Dedifferentiated amniotic fluid mesenchymal stem cell (primary cell): ENCODE measurements at regions not wholly inside any gene's neighbourhood (a gene's known extent, or its start where the extent isn't known, plus 50 kb on each side); places are given as distances from the start of the nearest gene placed in this dataset.
"Not testable (repeated sequence)": the region's sequence is repeated elsewhere in the genome, so short reads cannot be mapped to it uniquely, and the experiment has no call there.

Experiments used
- DNase-seq: peaks from one replicate; pipeline ENCODE4 v3.0.0-alpha.2; 2016; ENCODE audit errors: extremely low spot score

DNA sequence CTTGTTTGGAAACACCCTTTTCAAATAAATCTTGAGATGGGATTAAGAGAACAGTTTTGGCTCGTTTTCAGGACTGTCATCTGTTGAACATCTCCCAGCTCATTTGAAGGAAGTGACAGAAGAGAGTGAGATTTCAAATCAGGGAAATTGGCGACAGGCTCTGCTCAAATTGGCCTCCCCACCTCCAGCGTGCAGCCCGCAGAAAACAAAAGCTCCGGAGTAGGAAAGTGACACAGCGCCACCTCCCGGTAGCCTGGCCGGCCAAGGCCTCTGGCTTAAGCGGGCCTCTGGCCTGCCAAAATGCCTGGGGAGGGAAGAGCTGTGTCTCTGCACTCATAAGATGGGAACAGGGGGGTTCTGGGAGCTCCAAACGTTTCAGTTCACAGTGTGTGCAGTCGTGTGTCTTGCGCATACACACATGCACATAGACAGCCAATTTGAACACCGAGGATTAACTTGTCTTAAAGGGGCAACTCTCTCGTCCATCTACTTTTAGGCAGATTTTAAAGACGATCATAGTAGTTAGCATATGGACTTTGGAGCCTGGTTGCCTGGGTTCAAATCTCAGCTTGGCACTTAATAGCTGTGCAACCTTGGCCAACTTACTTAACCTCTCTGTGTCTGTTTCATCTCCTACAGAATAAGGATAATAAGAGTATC is 132.7 kb upstream of the RCN1 start:
- DNase-seq: no peak

DNA sequence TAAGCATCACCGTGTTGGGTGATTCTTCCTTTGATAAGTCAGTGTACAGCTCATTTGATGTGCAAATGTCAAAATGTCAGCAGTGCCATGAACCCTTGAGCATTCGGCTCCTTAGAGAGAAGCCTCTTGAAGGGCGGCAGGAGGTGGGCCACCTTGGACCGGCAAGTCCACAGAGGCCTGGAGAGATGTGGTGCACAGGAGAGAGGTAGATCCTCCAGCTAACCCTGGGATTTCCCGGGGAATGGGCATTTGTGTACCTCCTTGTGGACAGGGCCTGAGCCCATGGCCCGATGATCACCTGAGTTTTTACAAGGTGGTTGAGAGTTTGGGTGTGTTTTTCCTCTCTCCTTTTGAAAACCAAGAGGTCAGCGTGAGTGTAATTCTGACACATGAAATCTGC is 133.2 kb upstream of the RCN1 start:
- no peak for DNase-seq

DNA sequence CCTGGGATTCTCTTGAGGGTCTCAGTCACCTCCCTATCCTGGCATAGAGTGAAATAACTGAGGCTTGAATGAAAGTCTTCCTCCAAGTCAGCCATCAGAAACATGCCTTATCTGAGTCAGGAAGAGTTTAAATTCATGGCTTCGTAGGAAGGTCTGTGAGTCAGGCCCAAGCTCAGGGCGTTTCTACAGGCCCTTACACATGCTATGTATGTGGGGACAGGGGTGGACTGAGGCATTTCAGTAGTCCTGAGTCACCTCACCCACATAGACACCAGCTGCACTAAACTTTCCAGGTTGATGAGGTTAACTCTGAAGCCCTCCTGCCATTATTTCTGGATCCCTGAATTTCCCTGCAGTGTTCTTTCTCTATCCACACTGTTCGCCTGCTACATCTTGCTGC is 134.6 kb upstream of the RCN1 start:
- no peak for DNase-seq

DNA sequence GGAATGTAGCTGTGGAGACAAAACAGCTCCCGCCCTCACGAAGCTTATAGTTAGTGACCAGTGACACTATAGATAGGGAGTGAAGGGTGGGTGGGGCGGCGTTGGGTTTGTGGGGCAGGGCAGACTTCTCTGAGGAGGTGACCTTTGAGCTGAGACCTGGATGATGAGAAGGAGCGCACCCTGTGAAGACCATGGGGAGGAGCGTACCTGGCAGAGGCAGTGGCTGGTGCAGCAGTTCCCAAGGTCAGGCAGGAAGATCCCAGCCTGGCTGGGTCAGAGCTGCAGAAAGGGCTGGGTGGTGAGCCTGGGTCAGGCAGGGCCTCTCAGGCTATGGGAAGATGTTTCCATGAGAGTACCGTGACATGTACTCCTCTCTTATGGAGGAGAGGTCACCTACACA is 135.0 kb upstream of the RCN1 start:
- no peak for DNase-seq

DNA sequence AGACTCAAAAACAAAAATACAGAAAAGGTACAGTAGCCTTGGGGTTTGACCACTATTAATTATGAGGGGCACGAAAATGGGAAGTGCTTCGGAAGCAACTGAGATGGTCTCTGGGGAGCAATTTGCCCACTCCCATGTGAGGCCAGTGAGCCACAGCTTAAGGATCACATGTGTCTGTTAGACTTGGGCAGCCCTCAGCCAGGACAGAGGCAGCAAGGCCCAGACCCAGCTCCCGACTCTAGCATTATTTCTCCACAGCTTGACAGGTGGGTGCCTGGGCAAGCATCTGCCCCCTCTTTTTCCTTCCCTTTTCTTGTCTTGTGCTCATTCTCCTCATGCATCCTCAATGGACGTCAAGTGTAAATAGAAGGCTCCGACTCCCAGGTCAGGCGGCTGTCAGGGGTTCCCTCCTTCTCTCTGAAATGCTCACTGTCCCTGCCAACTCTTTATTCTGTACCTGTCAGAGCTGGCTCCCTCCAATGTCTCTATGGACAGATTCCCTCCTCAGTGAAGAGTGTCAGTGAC is 137.0 kb upstream of the RCN1 start:
- no peak for DNase-seq

DNA sequence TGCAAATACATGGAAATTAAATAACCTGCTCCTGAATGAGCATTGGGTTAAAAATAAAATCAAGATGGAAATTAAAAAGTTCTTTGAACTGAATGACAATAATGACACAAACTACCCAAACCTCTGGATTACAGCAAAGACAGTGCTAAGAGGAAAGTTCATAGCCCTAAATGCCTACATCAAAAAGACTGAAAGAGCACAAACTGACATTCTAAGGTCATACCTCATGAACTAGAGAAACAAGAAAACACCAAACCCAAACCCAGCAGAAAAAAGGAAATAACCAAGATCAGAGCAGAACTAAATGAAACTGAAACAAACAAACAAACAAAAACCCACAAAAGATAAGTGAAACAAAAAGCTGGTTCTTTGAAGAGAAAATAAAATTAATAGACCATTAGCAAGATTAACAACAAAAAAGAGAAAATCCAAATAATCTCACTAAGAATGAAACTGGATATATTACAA is 138.6 kb upstream of the PAX6 start:
- DNase-seq: not testable (repeated sequence)

DNA sequence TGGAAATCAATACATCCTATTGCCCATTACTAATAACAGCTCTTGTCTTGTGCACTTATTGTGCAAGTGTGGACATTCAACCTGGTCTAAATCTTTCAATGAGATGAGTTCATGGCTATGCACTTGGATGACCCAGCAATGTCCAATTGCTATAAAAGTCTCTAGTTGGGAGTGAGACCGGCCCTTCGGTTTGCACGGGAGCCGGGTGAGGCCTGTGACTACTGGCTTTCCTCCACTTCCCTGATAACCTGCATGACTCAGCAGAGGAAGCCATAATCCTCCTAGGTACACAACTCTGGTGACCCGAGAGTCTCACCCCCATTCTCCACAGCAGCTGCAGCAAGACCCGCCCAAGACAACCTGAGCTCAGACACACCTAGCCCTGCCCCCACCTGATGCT is 135.9 kb upstream of the PAX6 start:
- no peak for DNase-seq

DNA sequence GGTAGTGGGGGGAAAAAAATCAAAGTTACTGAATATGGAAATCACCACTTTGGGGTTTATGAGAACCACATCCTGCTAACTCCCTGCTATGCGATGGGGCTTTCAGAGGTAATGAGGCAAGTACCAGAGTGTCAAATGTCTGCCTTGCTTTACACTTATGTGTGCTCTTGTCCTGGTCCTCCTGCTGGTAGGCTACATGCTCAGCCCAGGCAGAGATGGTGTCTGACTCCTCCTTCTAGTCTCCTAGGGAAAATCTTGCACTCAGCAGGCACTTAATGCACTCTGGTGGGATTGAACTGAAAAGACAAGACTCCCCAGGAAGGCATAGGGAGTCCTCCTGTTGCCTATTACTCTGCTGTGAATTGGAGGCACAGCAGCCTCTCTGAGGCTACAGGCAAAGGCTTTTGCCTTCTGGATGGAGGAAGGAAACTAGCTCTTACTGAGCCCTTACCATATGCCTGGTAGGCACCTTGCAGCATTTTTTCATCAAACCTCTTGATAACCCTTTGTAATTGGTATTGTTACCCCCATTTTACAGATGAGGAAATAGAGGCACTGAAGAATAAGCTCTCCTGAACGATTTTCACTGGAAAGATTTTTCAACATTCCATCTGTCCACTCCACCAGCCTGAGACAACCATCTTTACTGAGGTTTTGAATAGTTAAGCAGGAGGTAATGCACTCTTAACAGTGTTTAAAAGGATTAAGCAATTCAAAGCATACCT is 132.1 kb upstream of the PAX6 start:
- no peak for DNase-seq

DNA sequence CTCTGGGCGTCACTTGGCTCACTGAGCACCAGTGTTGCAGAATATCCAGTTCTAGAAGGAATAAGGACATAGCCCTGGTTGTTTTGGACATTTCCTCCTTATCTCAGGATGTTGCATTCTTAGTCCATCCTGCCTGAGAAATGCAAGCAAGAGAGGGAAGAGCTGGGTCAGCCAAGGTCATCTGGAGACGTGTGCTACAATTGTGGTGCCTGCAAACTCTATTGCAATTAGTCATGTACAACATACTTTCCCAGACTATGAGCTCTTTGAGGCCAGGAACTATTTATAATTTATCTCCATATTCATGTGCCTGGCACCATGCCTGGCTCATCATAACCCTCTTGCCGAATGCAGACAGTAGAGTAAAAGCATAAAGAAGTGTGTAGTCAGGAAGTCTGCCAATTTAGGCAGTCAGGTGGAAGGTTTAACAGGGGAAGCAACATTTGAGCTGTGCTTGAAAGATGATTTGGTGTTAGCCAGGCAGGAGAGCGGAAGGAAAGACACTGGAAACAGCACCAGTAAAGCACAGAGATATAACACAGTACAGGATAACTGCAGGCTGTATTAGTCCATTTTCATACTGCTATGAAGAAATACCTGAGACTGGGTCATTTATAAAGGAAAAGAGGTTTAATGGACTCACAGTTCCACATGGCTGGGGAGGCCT is 129.4 kb upstream of the PAX6 start:
- no peak for DNase-seq

DNA sequence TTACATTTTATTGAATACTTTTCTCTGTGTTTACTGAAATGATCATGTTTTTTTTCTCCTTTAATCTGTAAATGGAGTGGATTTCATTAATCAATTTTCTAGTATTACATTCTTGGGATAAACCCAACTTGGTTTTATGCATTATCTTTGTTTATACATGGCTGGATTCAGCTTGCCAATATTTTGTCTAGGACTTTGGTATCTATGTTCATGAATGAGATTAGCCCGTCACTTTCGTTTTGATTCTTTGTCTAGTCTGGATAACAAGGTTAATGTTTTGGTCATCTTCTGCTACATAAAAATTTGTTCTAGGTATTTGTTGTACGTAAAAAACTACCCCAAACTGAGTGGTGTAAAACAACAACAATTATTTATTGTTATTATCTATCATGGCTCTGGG is 127.9 kb upstream of the PAX6 start:
- no peak for DNase-seq

DNA sequence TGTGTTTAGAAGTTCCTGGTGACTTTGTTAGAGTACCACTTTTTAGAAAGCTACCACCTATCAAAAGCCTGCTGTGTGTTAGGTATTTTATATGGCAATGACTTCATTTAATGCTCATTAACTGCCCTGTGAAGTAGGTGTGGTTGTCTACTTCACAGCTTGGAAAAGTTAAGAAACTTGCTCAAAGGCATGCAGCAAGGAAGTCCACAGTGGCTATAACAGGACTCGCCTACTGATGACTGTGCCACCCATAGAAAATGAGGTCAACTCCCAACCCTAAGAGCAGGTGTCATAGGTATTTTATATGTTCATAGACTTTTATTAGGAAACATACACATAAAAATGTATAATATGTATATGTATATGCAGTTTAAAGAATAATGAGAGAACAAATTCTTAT is 125.2 kb upstream of the PAX6 start:
- DNase-seq: no peak

DNA sequence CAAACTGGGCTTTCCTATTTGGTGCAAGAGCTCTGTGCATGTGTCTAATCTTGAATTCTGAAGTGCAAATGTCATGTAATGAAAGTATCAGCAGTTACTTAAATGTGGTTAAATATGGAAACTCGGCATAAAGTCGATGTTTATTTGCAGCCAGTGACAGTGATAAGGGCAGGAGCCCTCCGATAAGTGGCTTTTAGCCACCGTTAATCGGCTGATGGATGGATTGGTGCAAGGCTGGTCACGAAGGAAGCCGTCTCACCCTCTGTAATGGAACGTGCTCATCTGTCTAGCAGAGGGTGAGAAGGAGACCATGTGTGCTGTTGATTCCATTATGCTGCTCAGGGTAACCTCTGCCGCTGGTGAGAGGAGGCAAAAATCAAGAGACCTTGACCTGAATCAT is 121.8 kb upstream of the PAX6 start:
- no peak for DNase-seq

DNA sequence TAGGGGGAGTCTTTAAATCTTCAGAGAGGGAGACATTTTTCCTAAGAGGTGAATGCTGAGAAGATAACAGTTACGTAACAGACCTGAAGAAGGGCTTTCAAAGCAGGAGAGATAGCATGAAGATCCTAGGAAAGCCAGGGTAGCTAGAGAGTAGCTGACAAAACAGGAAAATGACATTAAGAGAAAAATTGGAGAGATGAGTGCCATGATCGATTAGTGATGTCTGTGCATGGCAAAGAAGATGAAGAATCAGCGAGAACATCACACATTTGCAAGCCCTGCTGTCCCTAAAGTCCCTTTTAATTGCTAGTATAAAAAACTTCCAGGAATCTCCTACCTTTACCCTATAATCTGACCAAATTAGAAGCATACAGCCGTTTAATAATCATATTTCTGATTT is 116.9 kb upstream of the PAX6 start:
- DNase-seq: no peak

DNA sequence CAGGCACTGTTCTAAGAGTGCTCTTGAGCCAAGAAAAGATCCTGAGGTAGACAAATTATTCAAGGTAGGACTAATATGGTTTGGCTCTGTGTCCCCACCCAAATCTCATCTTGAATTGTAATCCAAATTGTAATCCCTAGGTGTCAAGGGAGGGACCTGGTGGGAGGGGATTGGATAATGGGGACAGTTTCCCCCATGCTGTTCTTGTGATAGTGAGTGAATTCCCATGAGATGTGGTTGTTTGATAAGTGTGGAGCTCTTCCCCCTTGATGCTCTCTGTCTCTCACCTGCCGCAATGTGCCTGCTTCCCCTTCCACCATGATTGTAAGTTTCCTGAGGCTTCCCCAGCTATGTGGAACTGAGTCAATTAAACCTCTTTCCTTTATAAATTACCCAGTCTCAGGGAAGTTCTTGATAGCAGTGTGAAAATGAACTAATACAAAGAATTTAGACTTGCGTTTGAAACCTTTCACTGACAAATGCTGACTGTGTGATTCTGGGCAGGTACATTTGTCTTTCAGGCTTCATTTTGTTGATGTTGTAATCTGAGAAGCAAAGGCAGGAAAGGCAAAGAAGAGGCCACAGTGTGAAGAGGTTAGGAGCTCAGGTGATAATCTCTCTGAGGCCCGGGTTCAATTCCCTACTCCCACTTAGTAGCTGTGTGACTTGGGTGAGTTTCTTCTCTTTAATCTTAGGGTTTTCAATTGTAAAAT is 115.8 kb upstream of the PAX6 start:
- DNase-seq: no peak

DNA sequence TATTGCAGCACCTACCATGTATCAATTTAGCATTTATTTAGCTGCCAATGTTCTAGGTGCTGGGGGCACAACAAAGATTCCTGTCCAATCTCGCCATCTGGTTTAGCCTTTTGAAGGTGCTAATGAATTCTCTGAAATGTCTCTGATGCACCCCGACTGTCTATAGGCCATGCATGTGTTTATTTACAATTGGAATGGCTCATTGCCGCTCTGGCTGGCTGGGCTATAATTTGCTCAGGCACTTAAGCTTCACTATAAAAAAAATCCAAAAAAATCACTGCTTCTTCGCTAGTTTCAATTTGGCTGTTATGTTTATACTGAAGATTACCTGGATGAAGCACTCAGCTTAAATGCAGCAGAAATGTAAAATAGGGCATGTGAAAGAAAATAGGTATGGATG is 115.0 kb upstream of the PAX6 start:
- DNase-seq: no peak

DNA sequence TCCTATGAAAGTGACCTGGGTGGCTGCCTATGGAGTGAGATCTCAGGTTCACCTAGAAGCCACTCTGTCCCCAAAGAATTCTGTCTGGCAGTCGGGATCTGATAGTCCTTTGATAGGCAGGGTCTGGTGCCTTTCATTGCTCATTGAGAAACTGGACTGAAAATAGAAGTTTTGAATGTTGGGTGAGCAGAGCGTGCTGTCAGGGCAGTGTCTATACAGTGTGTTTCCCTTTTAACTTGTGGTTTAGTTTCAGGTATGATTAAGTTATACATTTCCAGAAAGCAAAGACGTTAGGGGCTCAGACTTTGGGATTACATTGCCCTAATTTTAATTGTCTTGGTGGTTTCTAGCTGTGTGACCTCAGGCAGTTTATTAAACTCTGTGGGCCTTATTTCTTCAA is 111.3 kb upstream of the PAX6 start:
- DNase-seq: no peak

DNA sequence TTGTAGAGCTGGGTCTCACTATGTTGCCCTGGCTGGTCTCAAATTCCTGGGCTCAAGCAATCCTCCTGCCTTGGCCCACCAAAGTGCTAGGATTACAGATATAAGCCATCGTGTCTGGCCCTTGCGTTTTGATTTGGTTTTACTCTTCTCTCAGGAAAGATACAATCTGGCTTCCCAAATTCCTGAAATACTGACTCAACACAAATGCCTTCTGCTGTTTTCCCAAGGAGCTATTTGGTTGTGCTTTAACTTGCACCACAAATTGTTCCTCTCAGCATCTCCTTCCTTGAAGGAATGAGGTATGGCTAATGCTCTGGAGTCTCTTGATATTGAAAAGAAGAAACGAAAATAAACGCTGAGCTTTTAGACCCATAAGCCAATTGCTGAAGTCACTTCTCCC is 110.0 kb upstream of the PAX6 start:
- no peak for DNase-seq

DNA sequence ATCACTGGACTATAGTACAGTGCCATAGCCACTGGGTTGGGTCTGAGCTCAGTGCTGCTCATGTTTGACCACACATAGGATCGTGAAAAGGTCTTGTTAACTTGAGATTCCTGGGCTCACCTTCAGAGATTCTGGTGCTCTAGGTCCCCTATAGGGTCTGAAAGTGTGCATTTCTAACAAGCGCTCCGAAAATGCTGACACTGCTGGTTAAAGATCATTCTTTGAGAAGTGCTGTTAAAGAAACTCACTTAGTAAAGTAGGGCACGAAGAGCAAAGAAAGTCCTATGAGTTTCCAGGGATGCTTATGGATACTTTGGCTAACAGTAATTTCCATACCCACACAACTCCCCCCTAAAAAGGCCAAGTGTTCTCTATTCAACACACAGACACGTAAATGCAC is 108.1 kb upstream of the PAX6 start:
- DNase-seq: no peak

DNA sequence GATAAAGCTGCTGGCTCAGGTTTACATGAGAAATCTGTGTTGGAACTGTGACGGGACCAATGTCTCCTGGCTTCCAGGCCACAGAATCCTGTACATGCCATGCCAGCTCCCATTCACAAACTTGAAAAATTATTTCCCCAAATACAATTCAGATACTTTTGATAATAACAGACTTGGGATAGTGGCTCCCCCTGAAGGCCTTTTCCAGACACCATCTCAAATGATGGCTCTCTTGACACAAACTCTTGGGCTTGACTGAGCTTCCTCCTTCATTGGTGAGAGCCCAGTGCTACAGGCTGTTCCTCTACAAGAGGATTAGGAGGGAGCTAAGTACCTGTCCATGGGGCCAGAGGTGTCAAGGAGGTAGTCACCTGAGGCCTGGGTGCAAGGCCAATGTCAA is 104.7 kb upstream of the PAX6 start:
- DNase-seq: no peak

DNA sequence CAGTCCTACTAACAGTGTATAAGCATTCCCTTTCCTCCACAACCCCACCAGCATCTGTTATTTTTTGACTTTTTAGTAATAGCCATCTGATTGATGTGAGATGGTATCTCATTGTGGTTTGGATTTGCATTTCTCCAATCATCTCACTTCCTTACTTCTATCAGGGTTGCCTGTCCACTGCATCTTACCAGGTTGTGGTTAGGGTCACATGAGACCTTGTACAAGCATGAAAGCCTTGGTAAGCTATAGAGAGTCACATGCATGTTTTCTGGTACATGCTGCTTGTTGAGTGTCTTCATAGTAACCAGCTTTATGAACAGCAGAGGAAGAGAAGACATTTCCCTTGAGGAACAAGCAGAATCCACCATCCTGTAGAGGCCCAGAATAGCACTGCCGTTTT is 102.9 kb upstream of the PAX6 start:
- no peak for DNase-seq

DNA sequence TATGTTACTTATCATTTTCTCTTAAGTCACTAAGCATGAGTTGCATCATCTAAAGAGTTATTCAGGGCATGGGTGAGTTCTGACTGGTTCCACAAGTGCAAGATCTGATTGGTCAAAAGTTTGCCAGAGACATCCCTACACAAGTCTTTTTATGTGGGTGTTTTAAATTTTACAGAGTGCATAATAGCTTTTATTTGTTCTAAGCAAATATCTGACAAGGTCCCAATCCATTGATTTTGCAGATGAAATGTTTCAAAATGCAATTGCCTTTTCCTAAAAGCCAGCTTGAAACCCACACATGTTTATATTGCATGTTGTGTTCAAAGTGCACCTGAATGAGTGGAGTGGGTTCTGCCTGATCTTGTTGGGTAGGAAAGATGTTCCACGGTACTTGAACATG is 101.7 kb upstream of the PAX6 start:
- no peak for DNase-seq

DNA sequence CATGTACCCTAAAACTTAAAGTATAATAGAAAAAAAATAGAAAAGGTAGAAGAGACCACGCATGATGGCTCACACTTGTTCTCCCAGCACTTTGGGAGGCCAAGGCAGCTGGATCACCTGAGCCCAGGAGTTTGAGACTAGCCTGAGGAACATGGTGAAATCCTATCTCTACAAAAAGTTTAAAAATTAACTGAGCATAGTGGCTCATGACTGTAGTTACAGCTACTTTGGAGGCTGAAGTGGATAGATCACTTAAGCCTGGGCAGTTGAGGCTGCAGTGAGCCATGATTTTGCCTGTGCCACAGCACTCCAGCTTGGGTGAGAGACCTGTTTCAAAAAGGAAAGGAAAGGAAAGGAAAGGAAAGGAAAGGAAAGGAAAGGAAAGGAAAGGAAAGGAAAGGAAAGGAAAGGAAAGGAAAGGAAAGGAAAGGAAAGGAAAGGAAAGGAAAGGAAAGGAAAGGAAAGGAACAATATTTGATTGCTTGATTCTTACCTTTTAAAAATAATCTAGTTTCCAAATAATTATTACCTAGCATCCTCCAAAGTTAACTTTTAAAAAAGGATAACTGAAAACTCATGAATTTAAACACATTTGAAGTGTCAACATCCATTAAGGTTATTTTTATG is 99.9 kb upstream of the PAX6 start:
- no peak for DNase-seq
